ENCODE measurements at regions not wholly inside any gene's neighbourhood (a gene's known extent, or its start where the extent isn't known, plus 50 kb on each side); places are given as distances from the start of the nearest gene placed in this dataset.
"Not testable (repeated sequence)": the region's sequence is repeated elsewhere in the genome, so short reads cannot be mapped to it uniquely, and the experiment has no call there.

DNA sequence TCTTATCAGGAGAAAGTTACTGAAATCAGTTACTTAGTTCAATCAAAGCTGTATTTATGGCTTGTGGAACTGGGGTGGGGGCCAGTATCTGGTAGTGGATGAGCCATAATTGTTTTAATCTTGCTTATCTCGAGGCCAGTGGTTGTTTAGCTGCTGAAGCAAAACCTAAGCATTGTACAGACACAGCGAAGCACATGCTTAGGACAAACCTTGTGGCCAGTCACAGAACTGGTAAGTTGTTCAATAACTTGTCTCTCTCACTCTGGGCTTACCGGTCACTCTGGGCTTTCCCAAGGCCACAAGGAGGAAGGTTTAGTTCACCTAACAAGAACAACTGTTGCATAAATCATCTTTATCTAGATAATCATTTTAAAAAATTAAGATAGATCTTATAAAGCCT, 296.6 kb upstream of the NETO1 start:
- no peak for DNase-seq

DNA sequence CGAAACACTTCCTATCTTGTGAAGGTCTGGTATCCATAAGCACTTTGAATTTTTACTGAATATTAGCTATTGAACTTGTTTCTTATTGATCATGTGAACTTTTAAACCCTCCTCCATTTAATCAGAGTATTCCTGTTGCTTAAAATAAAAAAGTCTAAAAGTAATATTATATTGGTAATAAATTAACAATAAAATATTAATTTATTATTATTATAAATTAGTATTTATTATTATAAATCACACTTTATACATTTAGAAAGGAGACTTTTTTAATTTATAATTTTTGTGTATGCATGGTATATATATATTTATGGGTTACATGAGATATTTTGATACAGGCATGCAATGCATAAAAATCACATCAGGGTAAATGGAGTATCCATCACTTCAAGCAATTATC, 295.4 kb upstream of the NETO1 start:
- no peak for DNase-seq

DNA sequence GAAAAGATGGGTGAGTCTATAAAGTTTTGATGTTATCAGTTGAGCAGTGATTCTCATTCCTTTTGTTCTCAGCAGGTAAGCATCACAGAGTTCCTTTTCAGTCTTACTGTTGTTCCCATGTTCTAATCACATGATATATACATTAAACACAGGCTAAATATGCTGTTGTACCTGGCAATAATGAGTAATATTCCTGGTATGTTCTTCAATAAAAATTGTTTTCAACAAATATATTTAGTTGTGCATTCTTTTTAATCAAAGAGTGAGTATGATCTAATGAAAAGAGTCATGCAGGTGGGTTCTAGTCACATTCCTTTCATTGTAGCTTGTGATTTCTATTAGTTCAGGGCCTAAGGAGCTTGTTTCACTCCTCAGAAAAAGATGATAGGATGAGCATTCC, 288.3 kb upstream of the NETO1 start:
- no peak for DNase-seq

DNA sequence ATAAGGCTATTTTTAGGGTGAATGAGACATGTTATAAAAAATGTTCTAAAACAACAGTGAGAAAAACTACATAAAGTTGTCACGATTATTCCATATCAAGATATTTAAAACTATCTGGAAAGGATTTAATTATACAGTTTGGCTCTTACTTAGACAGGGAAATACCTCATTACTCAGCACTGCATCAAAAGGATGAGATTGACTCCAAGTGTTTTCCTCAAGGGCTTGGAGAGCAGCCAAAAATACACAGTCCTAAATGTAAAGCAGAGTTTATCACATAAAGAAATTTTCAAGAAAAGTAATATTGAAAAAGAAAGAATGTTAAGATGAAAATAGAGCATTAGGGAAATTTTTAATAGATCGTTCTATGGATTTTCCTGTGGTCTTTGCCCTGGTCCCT, 285.5 kb upstream of the NETO1 start:
- no peak for DNase-seq

DNA sequence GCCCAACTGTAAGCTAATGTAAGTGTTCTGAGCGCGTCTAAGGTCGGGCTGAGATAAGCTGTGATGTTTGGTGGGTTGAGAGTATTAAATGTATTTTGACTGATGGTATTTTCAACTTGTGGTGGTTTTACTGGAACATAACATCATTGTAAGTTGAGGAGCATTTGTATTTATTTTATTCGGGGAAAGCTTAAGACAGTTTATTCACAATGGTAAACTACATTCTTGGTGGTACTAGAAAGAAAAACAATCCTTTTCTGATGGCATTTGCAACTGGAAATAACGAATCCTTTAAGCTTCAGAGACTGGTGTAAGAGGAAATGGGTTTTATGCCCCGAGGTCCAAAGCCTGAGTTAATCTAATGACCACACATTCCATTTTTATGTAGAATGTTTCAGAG, 283.3 kb upstream of the NETO1 start:
- DNase-seq: no peak

DNA sequence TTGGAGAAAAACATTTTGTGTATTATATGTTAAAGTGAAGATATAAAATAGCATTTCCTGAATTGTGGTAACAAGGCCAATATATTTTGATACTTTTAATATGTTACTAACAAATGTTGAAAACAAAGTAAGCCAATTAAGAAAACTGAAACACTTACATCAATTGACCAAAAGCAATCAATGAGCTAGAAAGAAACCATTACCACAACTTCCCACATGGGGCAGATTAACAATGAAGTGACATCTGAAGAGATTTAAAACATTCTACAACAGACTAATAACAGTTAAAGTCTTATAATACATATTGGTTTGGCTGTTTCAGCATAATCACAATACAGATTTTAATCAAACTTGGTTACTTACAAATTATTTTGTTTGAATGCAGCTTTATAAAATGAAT, 282.4 kb upstream of the NETO1 start:
- no peak for DNase-seq

DNA sequence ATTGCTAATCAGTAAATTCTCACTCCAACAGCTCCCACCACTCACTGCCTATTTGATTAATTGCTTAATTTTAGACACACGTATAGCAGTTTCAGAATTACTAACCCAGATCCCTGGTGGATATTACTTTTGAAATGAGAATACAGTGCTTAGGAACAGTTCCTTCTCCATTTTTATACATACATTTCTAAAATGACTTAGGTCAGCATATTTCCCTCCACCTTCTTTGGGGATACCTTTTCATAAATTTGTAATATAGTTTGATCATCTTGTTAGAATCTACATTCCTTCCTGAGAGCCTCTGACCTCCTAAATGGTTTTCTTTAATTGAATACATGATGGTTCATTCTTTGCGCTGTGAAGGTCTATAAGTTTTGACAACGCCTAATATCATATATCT, 279.8 kb upstream of the NETO1 start:
- DNase-seq: no peak

DNA sequence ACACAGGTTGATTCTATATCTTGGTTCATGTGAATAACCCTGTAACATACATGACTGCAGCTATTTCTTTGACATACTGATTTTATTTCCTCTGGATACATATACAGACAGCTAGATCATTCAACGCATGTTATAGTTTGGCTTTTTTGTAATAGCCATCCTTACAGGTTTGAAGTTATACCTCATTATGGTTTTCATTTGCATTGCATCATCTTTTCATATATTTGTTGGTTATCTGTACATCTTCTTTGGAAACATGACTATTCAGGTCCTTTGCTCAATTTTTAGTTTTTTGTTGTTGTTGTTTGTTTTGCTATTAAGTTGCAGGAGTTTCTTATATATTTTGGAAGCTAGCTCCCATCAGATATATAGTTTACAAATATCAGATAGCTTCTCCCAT, 276.2 kb upstream of the NETO1 start:
- DNase-seq: no peak

DNA sequence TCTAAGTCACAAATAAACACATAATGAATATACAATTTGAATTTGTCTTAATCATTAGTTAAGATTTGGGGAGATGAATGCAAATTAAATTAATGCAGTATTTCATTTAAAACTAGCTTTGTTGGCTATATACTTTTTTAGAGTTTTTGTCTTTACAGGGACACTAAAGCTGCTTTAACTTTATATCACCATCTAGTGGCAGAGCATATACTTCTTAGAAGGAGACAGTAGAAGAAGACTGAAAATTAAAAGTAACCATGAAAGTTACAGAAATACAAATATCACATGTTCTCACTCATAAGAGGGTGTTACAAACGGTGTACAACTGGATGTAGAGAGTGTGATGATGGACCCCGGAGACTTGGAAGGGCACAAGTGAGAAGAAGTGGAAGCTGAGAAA, 268.3 kb upstream of the NETO1 start:
- DNase-seq: no peak

DNA sequence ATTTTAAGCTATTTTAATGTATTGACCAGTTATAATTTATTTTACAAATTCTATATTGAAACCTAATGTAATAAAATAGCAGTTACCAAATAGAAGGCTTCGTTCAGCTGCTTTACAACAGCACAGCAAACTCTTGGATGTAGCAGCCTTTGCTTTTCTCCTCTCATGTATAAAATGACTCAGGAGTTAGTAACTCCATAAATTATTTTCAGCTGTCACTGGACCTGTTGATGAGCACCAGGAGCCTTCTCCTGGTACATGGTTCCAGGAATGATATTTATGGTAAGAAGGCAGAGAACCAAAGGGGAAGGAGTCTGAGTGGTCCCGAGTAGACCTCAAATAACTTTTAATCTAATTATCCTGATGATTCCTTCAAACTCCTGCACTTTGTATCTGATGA, 256.4 kb upstream of the NETO1 start:
- DNase-seq: no peak

DNA sequence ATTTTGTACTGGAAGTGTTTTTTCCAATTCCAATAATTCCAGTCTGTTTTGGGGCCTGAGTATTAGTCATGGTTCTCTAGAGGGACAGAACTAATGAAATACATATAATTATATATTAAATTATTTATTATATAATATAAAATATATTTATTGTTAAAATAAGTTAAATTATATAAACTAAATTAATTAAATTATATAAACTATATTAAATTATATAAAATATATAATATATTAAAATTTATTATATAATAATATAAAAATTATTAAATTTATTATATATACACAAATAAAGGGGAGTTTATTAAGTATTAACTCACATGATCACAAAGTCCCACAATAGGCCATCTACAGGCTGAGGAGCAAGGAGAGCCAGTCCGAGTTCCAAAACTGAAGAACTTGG, 253.4 kb upstream of the NETO1 start:
- no peak for DNase-seq

DNA sequence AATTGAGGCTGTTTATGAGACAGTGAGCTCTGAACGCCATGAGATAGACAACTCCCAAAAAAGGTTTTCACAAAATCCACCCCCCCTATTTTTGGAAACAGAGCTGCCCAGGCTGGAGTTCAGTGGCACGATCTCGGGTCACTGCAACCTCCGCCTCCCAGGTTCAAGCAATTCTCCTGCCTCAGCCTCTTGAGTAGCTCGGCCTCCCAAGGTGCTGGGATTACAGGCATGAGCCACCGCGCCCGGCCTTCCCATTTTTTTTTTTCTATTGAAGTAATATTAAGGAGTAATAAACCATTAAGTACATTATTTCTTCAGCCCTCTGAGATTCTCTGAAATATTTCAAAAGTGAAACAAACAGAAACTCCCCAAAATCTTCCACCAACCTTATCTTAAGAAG, 252.8 kb upstream of the NETO1 start:
- no peak for DNase-seq

DNA sequence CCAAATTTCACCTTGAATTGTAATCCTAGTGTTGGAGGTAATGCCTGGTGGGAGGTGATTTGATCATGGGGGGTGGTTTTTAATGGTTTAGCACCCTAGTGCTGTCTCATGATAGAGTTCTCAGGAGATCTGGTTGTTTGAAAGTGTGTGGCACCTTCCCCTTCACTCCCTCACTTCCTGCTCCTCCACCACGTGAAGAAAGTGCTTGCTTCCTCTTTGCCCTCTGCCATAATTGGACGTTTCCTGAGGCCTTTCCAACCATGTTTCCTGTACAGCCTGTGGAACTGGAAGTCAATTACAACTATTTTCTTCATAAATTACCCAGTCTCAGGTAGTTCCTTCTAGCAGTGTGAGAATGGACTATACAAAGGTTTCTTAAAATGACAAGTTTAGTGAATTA, 251.8 kb upstream of the NETO1 start:
- DNase-seq: no peak

DNA sequence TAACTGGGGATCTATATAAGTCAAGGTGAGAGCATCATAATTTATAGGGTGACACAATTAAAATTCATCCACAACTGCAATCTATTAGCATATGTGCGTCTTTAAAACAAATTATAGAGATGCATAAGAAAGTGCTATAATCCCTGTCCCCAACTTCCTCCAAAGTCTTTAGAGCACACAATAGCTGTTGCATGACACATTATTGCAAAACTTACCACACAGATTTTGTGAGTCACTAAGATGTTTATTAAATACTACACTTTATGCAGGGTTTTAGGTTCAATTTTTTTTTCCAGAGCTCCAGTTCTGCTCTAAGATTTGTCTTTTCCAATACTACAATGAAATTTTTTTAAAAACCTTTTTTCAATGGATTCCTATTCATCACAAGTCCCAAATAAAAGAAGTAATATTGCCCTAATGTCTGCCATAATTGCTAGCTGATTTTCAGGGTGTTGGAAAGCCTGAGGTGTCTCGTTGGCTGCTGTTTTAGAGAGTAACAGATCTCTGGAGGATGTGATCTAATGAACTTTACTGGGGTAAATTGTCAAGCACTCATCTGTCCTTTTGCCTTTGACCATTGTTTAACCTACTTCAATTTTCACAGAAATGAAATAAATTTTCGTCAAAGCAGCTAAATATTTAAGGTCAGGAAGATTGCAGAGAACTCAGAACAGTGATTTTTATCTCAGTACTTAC, 250.5 kb upstream of the NETO1 start:
- DNase-seq: no peak

DNA sequence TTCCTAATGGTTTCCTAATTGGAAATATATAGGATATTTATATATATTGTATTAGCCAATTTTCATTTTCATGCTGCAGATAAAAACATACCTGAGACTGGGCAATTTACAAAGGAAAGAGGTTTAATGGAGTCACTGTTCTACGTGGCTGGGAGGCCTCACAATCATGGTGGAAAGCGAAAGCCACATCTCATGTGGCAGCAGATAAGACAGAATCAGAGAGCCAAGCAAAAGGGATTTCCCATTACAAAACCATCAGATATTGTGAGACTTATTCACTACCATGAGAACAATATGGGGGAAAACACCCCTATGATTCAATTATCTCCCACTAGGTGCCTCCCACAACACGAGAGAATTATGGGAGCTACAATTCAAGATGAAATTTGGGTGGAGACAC, 242.5 kb upstream of the NETO1 start:
- no peak for DNase-seq

DNA sequence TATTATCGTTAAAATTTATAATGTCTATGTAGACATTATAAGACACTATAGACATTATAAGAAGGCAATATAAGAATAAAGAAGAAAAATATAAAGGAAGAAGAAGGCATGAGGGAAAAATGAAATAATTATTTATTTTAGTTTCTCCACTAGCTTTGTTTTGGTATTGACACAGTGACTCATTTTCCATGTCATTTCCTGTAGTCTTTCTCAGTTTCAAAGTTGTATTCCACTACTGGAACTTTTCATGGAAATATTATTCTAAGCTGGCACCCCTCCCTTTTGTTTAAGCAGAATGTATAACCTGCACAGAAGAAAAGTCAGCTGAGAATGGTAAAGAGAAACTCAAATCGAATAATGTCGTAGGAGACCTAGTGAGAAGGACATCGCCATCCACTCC, 234.2 kb upstream of the NETO1 start:
- DNase-seq: no peak

DNA sequence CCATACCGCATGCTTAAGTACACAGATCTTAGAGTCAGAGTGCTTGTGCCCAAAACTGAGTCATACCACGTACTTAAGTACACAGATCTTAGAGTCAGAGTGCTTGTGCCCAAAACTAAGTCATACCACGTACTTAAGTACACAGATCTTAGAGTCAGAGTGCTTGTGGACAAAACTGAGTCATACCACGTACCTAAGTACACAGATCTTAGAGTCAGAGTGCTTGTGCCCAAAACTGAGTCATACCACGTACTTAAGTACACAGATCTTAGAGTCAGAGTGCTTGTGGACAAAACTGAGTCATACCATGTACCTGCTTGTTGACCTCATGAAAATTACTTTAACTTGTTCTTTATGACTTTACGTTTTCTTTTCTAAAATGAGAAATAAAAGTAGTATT, 233.7 kb upstream of the NETO1 start:
- DNase-seq: not testable (repeated sequence)

DNA sequence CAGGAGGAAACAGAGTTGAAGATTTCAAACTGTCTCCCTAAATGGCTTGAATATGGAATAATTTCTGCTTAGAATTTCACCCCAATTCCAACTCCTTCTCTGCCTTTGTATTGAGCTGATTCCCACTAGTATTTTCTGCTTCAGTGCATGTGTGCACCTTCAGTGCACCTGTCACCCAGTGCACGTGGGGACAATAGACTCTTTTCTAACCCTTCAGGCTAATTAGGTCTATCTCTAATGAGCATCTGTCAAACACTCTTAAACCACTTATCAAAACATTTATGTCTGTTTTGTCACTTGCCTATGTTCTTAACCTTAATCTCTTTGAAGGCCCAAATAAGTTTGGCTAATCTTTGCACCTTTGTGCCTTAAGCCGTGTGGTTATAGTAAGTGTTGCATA, 232.0 kb upstream of the NETO1 start:
- no peak for DNase-seq

DNA sequence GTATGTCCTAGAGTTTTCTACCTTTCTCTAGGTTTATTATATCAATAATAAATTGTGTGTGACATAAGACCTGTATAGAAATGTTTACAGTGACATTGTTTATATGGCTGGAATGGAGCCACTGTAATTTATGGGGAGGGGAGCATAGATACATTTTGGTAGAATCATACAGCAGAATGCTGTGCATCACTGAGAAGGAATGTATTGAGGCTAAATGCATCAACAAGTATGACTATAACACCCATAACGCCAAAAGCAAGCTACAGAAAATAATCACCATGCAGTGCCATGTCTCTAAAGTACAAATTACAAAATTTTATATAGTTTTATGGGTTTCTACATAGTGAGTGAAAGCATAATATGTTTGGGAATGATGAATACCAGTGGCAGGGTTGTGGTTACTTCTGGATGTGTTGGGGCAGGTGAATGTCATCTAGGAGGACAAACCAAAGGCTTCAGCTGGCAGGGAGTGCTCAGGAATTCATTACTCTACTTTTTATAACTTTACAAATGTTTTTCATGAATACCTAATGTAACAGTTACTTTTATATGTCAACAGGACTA, 226.0 kb upstream of the NETO1 start:
- DNase-seq: no peak

DNA sequence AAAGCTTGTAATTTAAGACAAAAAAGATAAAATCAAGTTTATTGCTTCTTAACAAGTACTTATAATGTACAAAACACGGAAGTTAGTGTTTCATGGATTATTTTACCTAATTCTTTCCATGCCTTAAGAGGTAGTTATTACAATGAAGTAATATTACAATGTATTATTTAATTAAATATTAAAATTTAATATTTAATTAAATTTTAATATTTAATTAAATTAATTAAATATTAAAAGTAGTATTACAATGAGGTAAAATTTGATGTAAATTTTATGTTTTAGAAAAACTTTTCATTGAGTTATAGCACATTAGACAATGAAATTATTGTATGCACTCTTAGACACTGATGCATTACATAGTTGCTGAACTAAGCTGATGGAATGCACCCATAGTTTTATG, 220.7 kb upstream of the NETO1 start:
- DNase-seq: no peak

DNA sequence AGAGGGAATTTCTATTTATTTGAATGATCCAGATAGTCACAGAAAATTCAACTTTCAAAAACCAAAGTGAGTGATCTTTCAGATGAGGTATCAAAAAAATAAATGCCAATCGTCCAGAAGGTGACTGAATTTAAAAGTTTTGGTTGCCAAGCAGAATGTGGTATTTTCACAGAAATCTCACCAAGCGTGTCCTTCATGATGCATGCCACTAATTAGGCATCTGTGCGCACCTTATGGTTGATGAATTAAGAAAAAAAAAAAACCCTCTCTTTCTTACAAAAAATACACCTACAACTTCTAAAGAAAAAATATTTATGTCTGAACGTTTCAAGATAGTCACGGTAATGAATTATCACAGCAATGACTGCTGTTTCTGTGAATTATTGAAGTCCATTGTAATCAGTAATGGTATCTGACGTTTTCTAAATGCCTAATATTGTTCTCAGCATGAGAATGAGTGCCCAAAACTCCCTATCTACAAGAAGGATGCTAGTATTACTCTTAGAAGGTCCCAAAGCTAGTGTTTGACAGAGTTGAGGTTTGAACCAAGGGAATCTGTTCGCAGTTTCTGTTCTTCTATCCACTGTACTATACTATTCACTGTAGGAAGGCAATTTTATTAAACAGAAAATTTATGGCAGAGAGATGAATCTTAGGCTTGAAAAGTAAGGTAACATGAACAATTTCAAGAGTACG, 219.6 kb upstream of the NETO1 start:
- DNase-seq: no peak

DNA sequence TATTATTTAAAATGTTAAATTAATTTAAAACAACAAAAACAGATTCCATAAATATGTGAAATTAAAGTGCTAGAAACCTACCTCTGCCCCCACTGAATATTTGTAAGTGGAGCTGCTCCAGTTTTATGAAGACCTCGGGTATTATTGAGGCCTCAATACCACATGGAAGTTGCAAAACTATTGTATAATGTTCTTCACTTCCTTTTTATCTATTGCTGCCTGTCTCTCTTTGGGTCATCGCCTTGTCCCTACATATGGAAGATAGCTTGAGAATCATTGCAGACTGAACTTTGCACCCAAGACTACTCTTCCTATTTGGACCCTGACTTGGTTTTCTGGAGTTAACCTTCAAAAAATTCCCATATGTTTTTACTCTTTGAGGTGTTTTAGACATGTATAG, 212.1 kb upstream of the NETO1 start:
- no peak for DNase-seq

DNA sequence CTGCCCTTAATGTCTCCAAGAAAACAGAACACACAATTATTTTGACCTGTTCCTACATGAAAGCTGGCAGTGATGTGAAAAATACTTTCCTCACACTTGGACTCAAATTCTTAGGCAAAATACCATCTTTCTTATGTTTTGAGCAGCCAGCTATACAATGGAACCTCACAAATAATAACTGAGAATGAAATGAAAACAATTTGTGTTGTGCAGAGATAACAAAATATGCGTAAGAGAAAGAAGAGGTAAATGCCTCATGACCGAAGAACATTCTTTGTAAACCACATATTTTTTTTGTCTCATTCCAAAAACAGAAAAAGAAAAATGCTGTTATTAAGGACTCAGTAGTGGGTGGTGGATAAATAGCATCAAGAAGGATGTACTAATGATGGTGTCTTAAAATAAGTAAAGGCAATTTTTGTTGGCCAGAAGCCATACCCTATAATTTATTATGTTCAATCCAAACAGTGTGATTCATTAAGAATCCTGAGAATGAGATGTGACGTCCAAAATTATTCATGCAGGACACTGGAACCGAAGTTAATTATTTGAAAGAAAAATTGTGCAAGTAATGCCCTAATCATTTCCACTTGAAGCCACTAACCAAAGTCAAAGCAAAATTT, 193.0 kb upstream of the NETO1 start:
- DNase-seq: no peak

DNA sequence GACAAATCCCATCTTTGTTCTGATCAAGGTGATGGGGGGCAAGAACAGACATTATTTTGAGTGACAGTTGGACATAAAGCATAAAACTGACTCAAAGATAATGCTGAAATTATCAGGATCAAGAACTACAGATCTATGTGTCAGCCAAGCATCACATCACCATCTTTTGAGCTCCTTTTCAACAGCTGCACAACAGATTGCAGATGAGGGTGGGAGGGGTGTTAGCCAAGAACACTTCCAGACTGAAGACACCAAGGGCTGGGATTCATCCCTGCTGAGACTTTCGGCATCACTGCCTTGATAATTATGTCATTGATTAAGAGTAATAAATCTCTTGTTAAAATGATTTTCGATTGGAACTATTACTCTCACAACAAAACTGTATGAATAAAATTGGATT, 191.5 kb upstream of the NETO1 start:
- DNase-seq: no peak
